HepG2 (cell line): ENCODE measurements at regions not wholly inside any gene's neighbourhood (a gene's known extent, or its start where the extent isn't known, plus 50 kb on each side); places are given as distances from the start of the nearest gene placed in this dataset.

Source experiments
- ATAC-seq: fragments of 200-7000 bp; cut with Tn5 transposase; 3 replicates; pipeline ENCODE4 v1.9.1; 2020; ENCODE audit warnings: mild to moderate bottlenecking, moderate library complexity
- BruUV-seq: library from RNA; stranded (reverse); fragments of 400-500 nt; replicated peaks from 2 replicates; lab custom pipeline; 2021; lab: Mats Ljungman, UMichigan
- CTCF ChIA-PET: fragments of 300-600 bp; formaldehyde crosslinking; extraction: SDS; loops from one replicate; lab custom pipeline; 2021; ENCODE audit warnings: low total read pairs, inconsistent platforms, low intra/inter-chr PET ratio; lab: Yijun Ruan, JAX
- POLR2A ChIA-PET: fragments of 350-600 bp; sonication (Branson Sonifier 250); formaldehyde crosslinking; loops from one replicate; lab custom pipeline; 2020; ENCODE audit warnings: antibody characterized with exemption, inconsistent platforms; lab: Yijun Ruan, JAX
- DNase-seq: peaks from one replicate; pipeline ENCODE4 v3.0.0-alpha.2; 2015; ENCODE audit warnings: low spot score
- FAIRE-seq: peaks from 3 replicates; lab custom pipeline; 2011; peaks lifted over from hg19 to GRCh38; lab: Jason Lieb, UNC
- H2AFZ ChIP-seq: one replicate; pipeline ENCODE4 v1.6.1; 2011; ENCODE audit warnings: low read length, inconsistent platforms
- H3K27ac ChIP-seq: fragments of 300-600 bp; 3 replicates; pipeline ENCODE4 v1.8.0; 2011; ENCODE audit warnings: mixed run types, mild to moderate bottlenecking, mixed read lengths, low read length, inconsistent platforms; ENCODE audit not compliant: insufficient read depth; ENCODE audit errors: extremely low read length
- H3K27me3 ChIP-seq, 2 experiments: fragments of 200-600 bp in 1 of 2; 2 replicates in 1 of 2; 3 replicates in 1 of 2; pipeline versions ENCODE4 v1.6.0 to v1.8.0; 2011; ENCODE audit warnings: low read length in 2 of 2, mild to moderate bottlenecking in 2 of 2, moderate library complexity in 2 of 2, inconsistent platforms in 1 of 2; ENCODE audit not compliant: insufficient read depth in 2 of 2, control insufficient read depth in 1 of 2
- H3K36me3 ChIP-seq, 2 experiments: fragments of 200-600 bp in 1 of 2; replicated peaks in 1 of 2; 2 replicates in 1 of 2; 3 replicates in 1 of 2; pipeline versions ENCODE4 v1.5.1 to v1.8.0; 2011; ENCODE audit warnings: low read length in 2 of 2, inconsistent platforms in 1 of 2; ENCODE audit not compliant: insufficient read depth in 2 of 2, control insufficient read depth in 1 of 2
- H3K4me1 ChIP-seq: 2 replicates; pipeline ENCODE4 v1.5.1; 2012; ENCODE audit warnings: low read length, inconsistent platforms; ENCODE audit not compliant: insufficient read depth
- H3K4me2 ChIP-seq: 2 replicates; pipeline ENCODE4 v1.6.0; 2011; ENCODE audit warnings: low read depth, low read length, inconsistent platforms
- H3K4me3 ChIP-seq, 3 experiments: fragments of 200-600 bp in 1 of 3; sonication (generic), shearing (Covaris generic) in 1 of 3; replicated peaks in 1 of 3; 2 replicates each; pipeline ENCODE4 v1.5.1; 2011 to 2016; ENCODE audit warnings: low read length in 3 of 3, inconsistent platforms in 2 of 3, low read depth in 2 of 3, mild to moderate bottlenecking in 2 of 3, control low read depth in 1 of 3, mixed read lengths in 1 of 3; ENCODE audit not compliant: insufficient read depth in 1 of 3
- H3K79me2 ChIP-seq: one replicate; pipeline ENCODE4 v1.6.1; 2011; ENCODE audit warnings: low read length, inconsistent platforms; ENCODE audit not compliant: insufficient read depth
- H3K9ac ChIP-seq: 2 replicates; pipeline ENCODE4 v1.6.0; 2011; ENCODE audit warnings: mild to moderate bottlenecking, low read depth, low read length, inconsistent platforms; ENCODE audit not compliant: insufficient read depth
- H3K9me3 ChIP-seq: 2 replicates; pipeline ENCODE4 v1.5.1; 2012; ENCODE audit warnings: mild to moderate bottlenecking, low read length
- H4K20me1 ChIP-seq: 2 replicates; pipeline ENCODE4 v1.6.0; 2011; ENCODE audit warnings: inconsistent platforms, mild to moderate bottlenecking, low read length, moderate library complexity; ENCODE audit not compliant: insufficient read depth
- FOXA1 ChIP-seq, 2 experiments: fragments of 450-650 bp in 1 of 2; sonication (generic) in 1 of 2; formaldehyde crosslinking in 1 of 2; IDR thresholded peaks; 2 replicates each; pipeline versions ENCODE4 v1.4.0 to v1.6.1; 2016 to 2020; ENCODE audit warnings: missing genetic modification reagents in 1 of 2
- HNF4A ChIP-seq: sonication (generic); formaldehyde crosslinking; IDR thresholded peaks from 2 replicates; pipeline ENCODE4 v1.4.0; 2020; ENCODE audit warnings: missing genetic modification reagents
- HNF4G ChIP-seq, 2 experiments: sonication (generic) in 1 of 2; formaldehyde crosslinking in 1 of 2; IDR thresholded peaks; 2 replicates each; pipeline versions ENCODE4 v1.4.0 to v1.6.1; 2011 to 2020; ENCODE audit warnings: borderline replicate concordance in 2 of 2, low read depth in 2 of 2, mild to moderate bottlenecking in 2 of 2, low read length in 1 of 2, missing genetic modification reagents in 1 of 2, moderate library complexity in 1 of 2
- MTF2 ChIP-seq: sonication (generic); formaldehyde crosslinking; IDR thresholded peaks from 2 replicates; pipeline ENCODE4 v1.5.0; 2020; ENCODE audit warnings: missing genetic modification reagents, borderline replicate concordance
- PPARG ChIP-seq: conservative IDR thresholded peaks from 2 replicates; pipeline ENCODE4 v1.6.1; 2016; ENCODE audit warnings: missing biosample characterization, missing genetic modification reagents
- TCF7 ChIP-seq: sonication (generic); IDR thresholded peaks from 2 replicates; pipeline ENCODE4 v1.6.1; 2016; ENCODE audit warnings: antibody characterized with exemption, low read depth
- ZNF432 ChIP-seq: sonication (generic); formaldehyde crosslinking; IDR thresholded peaks from 2 replicates; pipeline ENCODE4 v1.5.0; 2020; ENCODE audit warnings: missing genetic modification reagents, mild to moderate bottlenecking, borderline replicate concordance
- ZNF441 ChIP-seq: sonication (generic); formaldehyde crosslinking; IDR thresholded peaks from 2 replicates; pipeline ENCODE4 v1.7.0; 2021; ENCODE audit warnings: missing genetic modification reagents, borderline replicate concordance
- ZNF614 ChIP-seq: IDR thresholded peaks from 2 replicates; pipeline ENCODE4 v1.6.1; 2018; ENCODE audit warnings: missing biosample characterization, missing genetic modification reagents, inconsistent platforms, borderline replicate concordance
- WGBS: methylation state at CpG from one replicate; pipeline ENCODE4 v1.1.6; 2017; ENCODE audit warnings: low lambda C conversion rate; 5-methylcytosine and 5-hydroxymethylcytosine counted together
- in situ Hi-C: cut with HindIII; loops from 2 replicates; pipeline ENCODE4 v1.10.0; 2017; ENCODE audit warnings: low pct_unique_long_range_greater_than_20kb; ENCODE audit not compliant: extremely low pct_ligation_motif_present
- intact Hi-C: fragments of 100-400 bp; cut with micrococcal nuclease; formaldehyde crosslinking; loops from one replicate; pipeline ENCODE4 v1.10.0; 2022; ENCODE audit not compliant: unreplicated experiment

- Histone ChIP-seq H3K79me2 (no peaks in the 10 kb centered on the region), H3K9ac (no peak overlapping the region), H2AFZ (no peak overlapping the region), H3K36me3 (no peaks in the 10 kb centered on the region), H3K27me3 (0 out of 5 replicates have a peak, but pooled peaks cover 0 to 2% of the 10 kb centered on the region in 2 experiments), H4K20me1 (no peaks in the 10 kb centered on the region), H3K4me1 (peaks cover 12% of the 10 kb centered on the region), H3K4me3 (no peak overlapping the region), H3K27ac (no peak overlapping the region), H3K4me2 (no peak overlapping the region), H3K9me3 (no peaks in the 10 kb centered on the region)
- ChIA-PET POLR2A (no interaction called here), CTCF (no interaction called here)
- TF ChIP-seq PPARG (CRISPR knock-in tag) (peak; percentile 16; the same call in 1 of the 2 replicates), HNF4G (IDR thresholded peaks at IDR 0.05; ENCODE audit: borderline replicate concordance, low read depth, low read length) (0 out of 2 replicates have a peak, but pooled peaks have one; percentile 7), HNF4G (CRISPR knock-in tag; IDR thresholded peaks at IDR 0.05; ENCODE audit: borderline replicate concordance, low read depth) (no peak), TCF7 (no peak), FOXA1 (IDR thresholded peaks at IDR 0.05) (no peak), FOXA1 (CRISPR knock-in tag; IDR thresholded peaks at IDR 0.05) (peak; percentile 50), MTF2 (CRISPR knock-in tag) (no peak), HNF4A (peak; percentile 48)
- FAIRE-seq, result no peak
- peak; percentile 71 for ATAC-seq
- 0% methylated on average over 3 of the region's 3 CpGs for WGBS
- peak; percentile 13 for DNase-seq
- in situ Hi-C loops (no loop called here), intact Hi-C loops (no loop called here)
- no TSS peak for BruUV-seq
These were observed 201.4 kb upstream of the NPVF start for GRCh38 chr7:25429731-25430130.

- in situ Hi-C loops, result no loop called here
- TF ChIP-seq ZNF441 (CRISPR knock-in tag), result no peak
- no peak for TF ChIP-seq ZNF432 (CRISPR knock-in tag)
- no peak for TF ChIP-seq ZNF614 (CRISPR knock-in tag)
- TF ChIP-seq, all 625 proteins: peak for 0
- Histone ChIP-seq H3K4me1 (peaks cover 12% of the 10 kb centered on the region), H3K4me2 (no peak overlapping the region), H3K79me2 (no peaks in the 10 kb centered on the region), H2AFZ (no peak overlapping the region), H4K20me1 (no peaks in the 10 kb centered on the region), H3K4me3 (no peak overlapping the region), H3K36me3 (no peaks in the 10 kb centered on the region), H3K9me3 (no peaks in the 10 kb centered on the region), H3K9ac (no peak overlapping the region), H3K27me3 (0 out of 5 replicates have a peak, but pooled peaks cover 0 to 2% of the 10 kb centered on the region in 2 experiments), H3K27ac (no peak overlapping the region)
- FAIRE-seq, result no peak
- no peak for ATAC-seq
- POLR2A ChIA-PET, result no interaction called here
- CTCF ChIA-PET, result no interaction called here
- BruUV-seq, result no TSS peak
- intact Hi-C loops, result no loop called here
- no peak for DNase-seq
- WGBS, result 34% methylated on average over 9 of the region's 9 CpGs
These were observed 202.1 kb upstream of the NPVF start for GRCh38 chr7:25430200-25430931.
